ENCODE measurements at regions not wholly inside any gene's neighbourhood (a gene's known extent, or its start where the extent isn't known, plus 50 kb on each side); places are given as distances from the start of the nearest gene placed in this dataset.

DNA sequence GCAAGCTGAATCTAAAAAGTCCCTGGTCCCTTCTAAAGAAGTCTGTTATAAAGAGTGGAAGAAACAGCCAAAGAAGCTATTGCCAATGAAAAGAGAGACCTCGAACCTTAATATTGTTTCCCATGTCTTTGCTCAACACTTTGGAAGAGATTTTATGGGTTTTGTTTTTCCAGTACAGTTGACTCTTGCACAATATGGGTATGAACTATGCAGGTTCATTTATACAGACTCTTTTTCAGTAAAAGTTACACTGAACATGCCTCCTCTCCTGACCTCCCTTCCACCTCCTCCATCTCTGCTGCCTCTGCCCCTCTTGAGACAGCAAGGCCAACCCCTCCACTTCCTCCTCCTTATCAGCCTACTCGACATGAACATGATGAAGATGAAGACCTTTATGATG lies 332.5 kb downstream of the SETD4 start:
- no peak overlapping the region for H3T11ph ChIP-seq (ENCODE audit: low read length)
- no peak overlapping the region for H2AK5ac ChIP-seq (ENCODE audit: insufficient read length, low read length)
- H2BK15ac ChIP-seq (ENCODE audit: low read depth, low read length): no peak overlapping the region
- H4K5ac ChIP-seq (ENCODE audit: insufficient read length, low read depth, low read length): no peak overlapping the region
- no peaks in the 10 kb centered on the region for H3K27me3 ChIP-seq (ENCODE audit: insufficient read depth, low read length)
- no peak overlapping the region for H3K4me2 ChIP-seq (ENCODE audit: insufficient read depth, insufficient read length, low read length)
- no peaks in the 10 kb centered on the region for H3K79me1 ChIP-seq (ENCODE audit: insufficient read depth, low read depth, low read length, poor library complexity, severe bottlenecking)
- no peaks in the 10 kb centered on the region for H3K79me2 ChIP-seq (ENCODE audit: insufficient read depth, low read length)
- H3K4ac ChIP-seq (ENCODE audit: low read depth, low read length): no peak overlapping the region
- H2BK120ac ChIP-seq (ENCODE audit: low read depth, low read length, poor library complexity, severe bottlenecking): no peak overlapping the region
- no peaks in the 10 kb centered on the region for H3K23me2 ChIP-seq (ENCODE audit: insufficient read length, low read depth, low read length, poor library complexity, severe bottlenecking)
- no peaks in the 10 kb centered on the region for H4K20me1 ChIP-seq (ENCODE audit: control insufficient read depth, insufficient read depth, insufficient read length)
- peaks cover 6 to 8% of the 10 kb centered on the region in 2 experiments; a peak in 4 of 5 replicates for H3K9me3 Mint-ChIP-seq
- no peak overlapping the region for H2BK12ac ChIP-seq (ENCODE audit: insufficient read length, low read depth, low read length)
- no peak overlapping the region for H2BK5ac ChIP-seq (ENCODE audit: insufficient read length, low read length)
- no peak overlapping the region for H4K8ac ChIP-seq (replicated peaks; ENCODE audit: insufficient read length, low read depth, low read length)
- no peak overlapping the region for H3K9ac ChIP-seq (ENCODE audit: extremely low read depth, insufficient read length, low read length)
- peaks cover 16% of the 10 kb centered on the region for H3K27me3 Mint-ChIP-seq (ENCODE audit: low read depth)
- H3K27ac Mint-ChIP-seq: no peak overlapping the region
- no peak overlapping the region for H3K18ac ChIP-seq (ENCODE audit: insufficient read length, low read depth, low read length)
- H3K27ac ChIP-seq (ENCODE audit: insufficient read length, low read depth, low read length): no peak overlapping the region
- TF ChIP-seq CTCF (conservative IDR thresholded peaks at IDR 0.05): no peak
- no peaks in the 10 kb centered on the region for H3K4me1 Mint-ChIP-seq
- H3K4me1 ChIP-seq (ENCODE audit: insufficient read depth, low read length): no peaks in the 10 kb centered on the region
- no peak overlapping the region for H3K23ac ChIP-seq (ENCODE audit: insufficient read length, low read depth, low read length)
- H4K91ac ChIP-seq (ENCODE audit: insufficient read length, low read depth, low read length): no peak overlapping the region
- H3K36me3 Mint-ChIP-seq (ENCODE audit: insufficient read depth in 1 of 3, low read depth in 3 of 3): peaks cover 0 to 2% (median 0%) of the 10 kb centered on the region in 3 experiments; a peak in 3 of 7 replicates
- H3K14ac ChIP-seq (ENCODE audit: insufficient read depth, low read length): no peak overlapping the region
- H3K4me3 Mint-ChIP-seq: no peak overlapping the region
- no peak overlapping the region for H2BK20ac ChIP-seq (ENCODE audit: low read depth, low read length, poor library complexity, severe bottlenecking)
- WGBS (ENCODE audit: extremely low coverage, insufficient read length, low lambda C conversion rate): no CpG with 5 or more reads among the region's 2 CpGs
- H3K9me3 ChIP-seq (ENCODE audit: control insufficient read depth, low read depth, low read length): no peaks in the 10 kb centered on the region
- H3K56ac ChIP-seq (ENCODE audit: insufficient read length, low read depth, low read length): no peak overlapping the region
- no peak overlapping the region for H2AFZ ChIP-seq (ENCODE audit: low read length)
- no peak for DNase-seq

Measured in H9 (cell line).